Small intestine (tissue), 7 donors: ENCODE measurements at regions not wholly inside any gene's neighbourhood (a gene's known extent, or its start where the extent isn't known, plus 50 kb on each side); places are given as distances from the start of the nearest gene placed in this dataset.
"Not testable (repeated sequence)": the region's sequence is repeated elsewhere in the genome, so short reads cannot be mapped to it uniquely, and the experiment has no call there.

Experiments used
- DNase-seq, 2 donors: peaks; one replicate each; pipeline versions ENCODE4 v3.0.0 to v3.0.0-alpha.2; 2013
- FAIRE-seq: peaks from 2 replicates; lab custom pipeline; 2012; peaks lifted over from hg19 to GRCh38; lab: Jason Lieb, UNC
- H3K27ac ChIP-seq, 3 donors: one replicate each; pipeline ENCODE4 v1.5.1; 2013; ENCODE audit warnings: low read length in 2 of 3, mild to moderate bottlenecking in 2 of 3, control low read depth in 1 of 3, inconsistent platforms in 1 of 3, low read depth in 1 of 3, moderate library complexity in 1 of 3
- H3K27me3 ChIP-seq, 3 donors: one replicate each; pipeline ENCODE4 v1.6.1; 2013; ENCODE audit warnings: low read length in 3 of 3, inconsistent platforms in 1 of 3; ENCODE audit not compliant: control insufficient read depth in 3 of 3, insufficient read depth in 3 of 3
- H3K36me3 ChIP-seq, 3 donors: one replicate each; pipeline ENCODE4 v1.6.1; 2013; ENCODE audit warnings: low read length in 3 of 3, inconsistent platforms in 1 of 3, low read depth in 1 of 3, mild to moderate bottlenecking in 1 of 3, moderate library complexity in 1 of 3; ENCODE audit not compliant: control insufficient read depth in 3 of 3, insufficient read depth in 2 of 3
- H3K4me1 ChIP-seq, 3 donors: one replicate each; pipeline ENCODE4 v1.6.1; 2013; ENCODE audit warnings: low read length in 2 of 3, inconsistent platforms in 1 of 3, low read depth in 1 of 3, mild to moderate bottlenecking in 1 of 3, moderate library complexity in 1 of 3; ENCODE audit not compliant: control insufficient read depth in 3 of 3, insufficient read depth in 2 of 3
- H3K4me3 ChIP-seq, 3 donors: one replicate each; pipeline ENCODE4 v1.5.1; 2013; ENCODE audit warnings: low read length in 3 of 3, control low read depth in 1 of 3, inconsistent platforms in 1 of 3, low read depth in 1 of 3, mild to moderate bottlenecking in 1 of 3, moderate library complexity in 1 of 3
- H3K9me3 ChIP-seq, 2 donors: one replicate each; pipeline ENCODE4 v1.6.1; 2013; ENCODE audit warnings: low read depth in 1 of 2, low read length in 1 of 2; ENCODE audit not compliant: control insufficient read depth in 2 of 2, insufficient read depth in 1 of 2
- WGBS, 3 donors: extraction: QIAGEN DNeasy Blood & Tissue Kit; methylation state at CpG; one replicate each; pipeline ENCODE4 v1.1.7; 2013; 5-methylcytosine and 5-hydroxymethylcytosine counted together
- donor health status: healthy with polysubstance abuse.
- donor health status: control.
- donor health status: control.
- donor health status: Bipolar disorder and iron deficiency.
- donor health status: healthy.

GRCh38 chr5:92051741-92052140 lies 668.6 kb upstream of the ARRDC3 start:
- no peak for FAIRE-seq
- no peaks in the 10 kb centered on the region for H3K36me3 ChIP-seq
- no peak for DNase-seq

GRCh38 chr5:92050970-92051369 lies 667.9 kb upstream of the ARRDC3 start:
- Histone ChIP-seq H3K4me3 (no peak overlapping the region), H3K27me3 (no peaks in the 10 kb centered on the region), H3K9me3 (no peaks in the 10 kb centered on the region), H3K4me1 (no peaks in the 10 kb centered on the region), H3K36me3 (no peaks in the 10 kb centered on the region), H3K27ac (no peak overlapping the region)
- 75 to 86% (median 84%) methylated on average over 2 of the region's 2 CpGs for WGBS, 3 donors
- DNase-seq = no peak
- no peak for FAIRE-seq

More at GRCh38 chr5:92051741-92052140, 668.6 kb upstream of the ARRDC3 start:
- Histone ChIP-seq H3K27ac (no peak overlapping the region), H3K9me3 (no peaks in the 10 kb centered on the region), H3K4me1 (no peaks in the 10 kb centered on the region), H3K27me3 (no peaks in the 10 kb centered on the region), H3K4me3 (no peak overlapping the region)

- DNase-seq = no peak
- Histone ChIP-seq H3K9me3 (no peaks in the 10 kb centered on the region), H3K27me3 (no peaks in the 10 kb centered on the region), H3K4me1 (no peaks in the 10 kb centered on the region), H3K27ac (no peak overlapping the region), H3K36me3 (no peaks in the 10 kb centered on the region), H3K4me3 (no peak overlapping the region)
- FAIRE-seq = no peak
- WGBS, 3 donors = 57 to 70% (median 64%) methylated on average over 4 of the region's 4 CpGs
Observed at GRCh38 chr5:92041911-92042660, 659.0 kb upstream of the ARRDC3 start.

GRCh38 chr5:92041206-92041605 lies 658.1 kb upstream of the ARRDC3 start:
- no peak overlapping the region for H3K27ac ChIP-seq
- 67 to 88% (median 79%) methylated on average over 1 of the region's 1 CpG for WGBS, 3 donors

GRCh38 chr5:92029792-92030191 lies 646.7 kb upstream of the ARRDC3 start:
- not testable (repeated sequence) for FAIRE-seq, H3K36me3 ChIP-seq, H3K27me3 ChIP-seq, H3K27ac ChIP-seq, H3K4me1 ChIP-seq, H3K4me3 ChIP-seq, H3K9me3 ChIP-seq, DNase-seq
- 64 to 87% (median 70%) methylated on average over 2 of the region's 2 CpGs for WGBS, 3 donors

More at GRCh38 chr5:92041206-92041605, 658.1 kb upstream of the ARRDC3 start:
- DNase-seq = no peak
- H3K36me3 ChIP-seq = no peaks in the 10 kb centered on the region
- no peaks in the 10 kb centered on the region for H3K4me1 ChIP-seq
- no peak for FAIRE-seq
- H3K9me3 ChIP-seq = no peaks in the 10 kb centered on the region
- H3K27me3 ChIP-seq = no peaks in the 10 kb centered on the region
- H3K4me3 ChIP-seq = no peak overlapping the region

GRCh38 chr5:92023555-92023954 lies 640.4 kb upstream of the ARRDC3 start:
- no peak overlapping the region for H3K4me3 ChIP-seq
- 57 to 72% (median 68%) methylated on average over 5 of the region's 5 CpGs for WGBS, 3 donors
- FAIRE-seq (no peak), DNase-seq (no peak)
- H3K9me3 ChIP-seq = no peaks in the 10 kb centered on the region
- no peaks in the 10 kb centered on the region for H3K36me3 ChIP-seq
- no peak overlapping the region for H3K27ac ChIP-seq
- no peaks in the 10 kb centered on the region for H3K27me3 ChIP-seq
- no peaks in the 10 kb centered on the region for H3K4me1 ChIP-seq

- H3K27ac ChIP-seq = no peak overlapping the region
- no peaks in the 10 kb centered on the region for H3K27me3 ChIP-seq
- no peaks in the 10 kb centered on the region for H3K9me3 ChIP-seq
- no peak for FAIRE-seq
- H3K4me1 ChIP-seq = no peaks in the 10 kb centered on the region
- no peaks in the 10 kb centered on the region for H3K36me3 ChIP-seq
- DNase-seq = no peak
- 26 to 41% (median 31%) methylated on average over 1 of the region's 1 CpG for WGBS, 3 donors
- no peak overlapping the region for H3K4me3 ChIP-seq
Observed at GRCh38 chr5:92023141-92023471, 640.0 kb upstream of the ARRDC3 start.

- H3K36me3 ChIP-seq = no peaks in the 10 kb centered on the region
- 88 to 92% (median 89%) methylated on average over 3 of the region's 3 CpGs for WGBS, 3 donors
- H3K9me3 ChIP-seq = no peaks in the 10 kb centered on the region
- no peak for FAIRE-seq
- H3K27ac ChIP-seq = no peak overlapping the region
- H3K4me1 ChIP-seq = no peaks in the 10 kb centered on the region
- H3K4me3 ChIP-seq = no peak overlapping the region
- H3K27me3 ChIP-seq = no peaks in the 10 kb centered on the region
- DNase-seq = no peak
Observed at GRCh38 chr5:92022415-92023140, 639.5 kb upstream of the ARRDC3 start.
